OCI-LY3 (cell line): ENCODE measurements at regions not wholly inside any gene's neighbourhood (a gene's known extent, or its start where the extent isn't known, plus 50 kb on each side); places are given as distances from the start of the nearest gene placed in this dataset.

Experiments used
- H2AFZ ChIP-seq: fragments of 200-600, 300-600 bp; shearing (Covaris generic); 2 replicates; pipeline ENCODE4 v1.6.0; 2014; ENCODE audit warnings: antibody characterized with exemption, low read depth, low read length
- H3K27ac ChIP-seq: fragments of 200-600, 300-600 bp; sonication (generic); 2 replicates; pipeline ENCODE4 v1.5.1; 2014; ENCODE audit warnings: mild to moderate bottlenecking, low read length, moderate library complexity, mixed read lengths
- H3K27me3 ChIP-seq: fragments of 200-600, 300-600 bp; sonication (generic); 2 replicates; pipeline ENCODE4 v1.6.1; 2014; ENCODE audit warnings: low read depth, low read length, mixed read lengths
- H3K36me3 ChIP-seq: fragments of 200-600, 300-600 bp; sonication (generic); replicated peaks from 2 replicates; pipeline ENCODE3; 2014; ENCODE audit warnings: low read depth, low read length, mixed read lengths
- H3K4me1 ChIP-seq: fragments of 300-600, 200-600 bp; sonication (generic); 2 replicates; pipeline ENCODE4 v1.6.1; 2014; ENCODE audit warnings: low read length, mixed read lengths
- H3K4me2 ChIP-seq: fragments of 200-600, 300-600 bp; sonication (generic); 2 replicates; pipeline ENCODE4 v1.6.1; 2014; ENCODE audit warnings: low read length, mixed read lengths
- H3K4me3 ChIP-seq: fragments of 300-600, 200-600 bp; sonication (generic); 2 replicates; pipeline ENCODE4 v1.5.1; 2014; ENCODE audit warnings: antibody characterized with exemption, mild to moderate bottlenecking, low read length, moderate library complexity
- H3K79me2 ChIP-seq: fragments of 300-600, 200-600 bp; shearing (Covaris generic); 2 replicates; pipeline ENCODE4 v1.6.1; 2014; ENCODE audit warnings: mild to moderate bottlenecking, low read length, mixed read lengths
- H3K9ac ChIP-seq: fragments of 300-600, 200-600 bp; shearing (Covaris generic); 2 replicates; pipeline ENCODE4 v1.6.0; 2014; ENCODE audit warnings: mild to moderate bottlenecking, low read length, moderate library complexity
- H3K9me3 ChIP-seq: fragments of 200-600, 300-600 bp; shearing (Covaris generic); 2 replicates; pipeline ENCODE4 v1.6.1; 2014; ENCODE audit warnings: low read length, mixed read lengths; ENCODE audit not compliant: insufficient read depth
- H4K20me1 ChIP-seq: fragments of 200-600, 300-600 bp; sonication (generic); 2 replicates; pipeline ENCODE4 v1.6.1; 2016; ENCODE audit warnings: low read length, mixed read lengths; ENCODE audit not compliant: insufficient read depth
- EZH2phosphoT487 ChIP-seq: fragments of 200-600 bp; shearing (Covaris generic); IDR thresholded peaks from 2 replicates; pipeline ENCODE4 v1.6.1; 2018; ENCODE audit warnings: antibody characterized with exemption, mixed run types, low read depth
- TF ChIP-seq, protein P1 (sequence below): fragments of 200-600, 300-600 bp; sonication (generic); IDR thresholded peaks from 2 replicates; pipeline ENCODE4 v1.5.1; 2014; ENCODE audit warnings: antibody characterized with exemption, low read length, low read depth

DNA sequence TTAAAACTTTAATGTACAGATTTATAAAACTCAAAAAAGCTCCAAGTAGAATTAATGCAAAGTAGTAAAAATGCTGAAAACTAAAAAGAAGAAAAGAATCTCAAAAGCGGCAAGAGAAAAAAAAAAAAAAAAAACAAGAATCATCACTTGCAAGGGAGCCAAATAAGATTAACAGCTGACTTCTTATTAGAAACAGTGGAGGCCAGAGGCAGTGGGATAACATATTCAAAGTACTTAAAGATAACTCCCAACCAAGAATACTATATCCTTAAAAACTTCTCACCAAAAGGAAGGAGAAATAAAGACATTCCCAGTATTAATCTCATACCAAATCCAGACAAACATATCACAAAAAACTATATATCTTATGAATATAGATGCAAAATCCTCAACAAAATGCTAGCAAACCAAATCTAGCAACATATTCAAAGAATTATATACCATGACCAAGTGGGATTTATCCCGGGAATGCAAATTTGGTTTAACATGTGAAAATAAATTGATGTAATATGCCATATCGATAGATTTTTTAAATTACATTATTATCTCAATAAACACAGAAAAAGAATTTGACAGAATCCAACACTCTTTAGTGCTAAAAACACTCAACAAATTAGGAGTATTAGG, 62.7 kb downstream of the CAMK2N1 start:
- Histone ChIP-seq H3K27ac (no peak overlapping the region), H2AFZ (no peak overlapping the region), H4K20me1 (no peaks in the 10 kb centered on the region), H3K9ac (no peak overlapping the region), H3K9me3 (peaks cover 6% of the 10 kb centered on the region; the same call in 1 of the 2 replicates), H3K79me2 (no peaks in the 10 kb centered on the region), H3K27me3 (peaks cover 33% of the 10 kb centered on the region), H3K4me3 (no peak overlapping the region), H3K36me3 (no peaks in the 10 kb centered on the region), H3K4me1 (peaks cover 19% of the 10 kb centered on the region), H3K4me2 (no peak overlapping the region)
- TF ChIP-seq EZH2phosphoT487 = no peak
- TF ChIP-seq, protein P1, sequence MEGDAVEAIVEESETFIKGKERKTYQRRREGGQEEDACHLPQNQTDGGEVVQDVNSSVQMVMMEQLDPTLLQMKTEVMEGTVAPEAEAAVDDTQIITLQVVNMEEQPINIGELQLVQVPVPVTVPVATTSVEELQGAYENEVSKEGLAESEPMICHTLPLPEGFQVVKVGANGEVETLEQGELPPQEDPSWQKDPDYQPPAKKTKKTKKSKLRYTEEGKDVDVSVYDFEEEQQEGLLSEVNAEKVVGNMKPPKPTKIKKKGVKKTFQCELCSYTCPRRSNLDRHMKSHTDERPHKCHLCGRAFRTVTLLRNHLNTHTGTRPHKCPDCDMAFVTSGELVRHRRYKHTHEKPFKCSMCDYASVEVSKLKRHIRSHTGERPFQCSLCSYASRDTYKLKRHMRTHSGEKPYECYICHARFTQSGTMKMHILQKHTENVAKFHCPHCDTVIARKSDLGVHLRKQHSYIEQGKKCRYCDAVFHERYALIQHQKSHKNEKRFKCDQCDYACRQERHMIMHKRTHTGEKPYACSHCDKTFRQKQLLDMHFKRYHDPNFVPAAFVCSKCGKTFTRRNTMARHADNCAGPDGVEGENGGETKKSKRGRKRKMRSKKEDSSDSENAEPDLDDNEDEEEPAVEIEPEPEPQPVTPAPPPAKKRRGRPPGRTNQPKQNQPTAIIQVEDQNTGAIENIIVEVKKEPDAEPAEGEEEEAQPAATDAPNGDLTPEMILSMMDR = no peak

DNA sequence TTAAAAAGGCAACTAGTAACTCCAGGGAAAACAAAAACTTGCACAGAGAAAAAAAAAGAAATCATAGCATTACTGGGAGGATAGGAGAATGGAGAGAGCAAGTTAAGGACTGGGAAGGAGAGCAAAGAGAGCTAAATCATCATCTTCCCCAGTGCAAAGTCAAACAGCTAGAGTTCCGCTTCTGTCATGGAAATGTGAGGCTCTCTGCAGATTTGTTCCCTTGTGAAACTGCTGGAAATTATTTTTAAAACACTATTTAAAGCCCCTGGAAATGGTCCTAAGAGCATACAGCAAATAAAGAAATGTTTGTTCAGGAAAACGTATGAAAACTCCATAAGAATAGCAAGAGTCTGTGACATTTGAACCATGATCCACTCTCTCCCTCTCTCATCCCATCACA, 64.6 kb downstream of the CAMK2N1 start:
- no peaks in the 10 kb centered on the region for H3K79me2 ChIP-seq
- H3K9ac ChIP-seq = no peak overlapping the region
- no peak overlapping the region for H2AFZ ChIP-seq
- no peak overlapping the region for H3K27ac ChIP-seq
- no peak for TF ChIP-seq EZH2phosphoT487
- TF ChIP-seq, protein P1 = no peak
- H4K20me1 ChIP-seq = no peaks in the 10 kb centered on the region
- peaks cover 33% of the 10 kb centered on the region for H3K27me3 ChIP-seq
- H3K4me3 ChIP-seq = no peak overlapping the region
- H3K4me1 ChIP-seq = peaks cover 9% of the 10 kb centered on the region
- peaks cover 6% of the 10 kb centered on the region; the same call in 1 of the 2 replicates for H3K9me3 ChIP-seq
- H3K36me3 ChIP-seq = no peaks in the 10 kb centered on the region
- H3K4me2 ChIP-seq = no peak overlapping the region

DNA sequence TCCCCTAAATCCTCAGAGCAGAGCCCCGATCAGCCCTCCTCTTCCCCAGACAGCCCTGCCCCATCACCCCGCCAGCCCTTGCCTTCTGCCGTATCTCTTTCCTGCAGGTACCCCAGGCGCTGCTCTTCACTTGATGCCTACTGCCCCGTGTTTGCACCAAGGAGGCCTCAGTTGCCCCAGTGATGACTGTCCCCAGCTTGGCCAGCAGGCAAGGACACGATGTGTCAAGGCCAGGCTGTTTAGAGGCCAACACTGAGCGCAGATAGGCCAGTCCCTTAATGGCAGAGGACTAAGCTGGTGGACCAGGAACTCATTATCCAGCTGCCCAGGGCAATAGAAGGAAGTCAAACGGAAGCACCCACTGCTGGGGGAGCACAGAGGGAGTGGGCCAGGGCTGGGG, 68.4 kb downstream of the CAMK2N1 start:
- no peaks in the 10 kb centered on the region for H3K79me2 ChIP-seq
- H3K4me2 ChIP-seq = no peak overlapping the region
- no peaks in the 10 kb centered on the region for H3K36me3 ChIP-seq
- H3K27me3 ChIP-seq = peaks cover 28% of the 10 kb centered on the region
- H3K9me3 ChIP-seq = no peaks in the 10 kb centered on the region
- H3K4me1 ChIP-seq = peaks cover 5% of the 10 kb centered on the region; the same call in 1 of the 2 replicates
- no peaks in the 10 kb centered on the region for H4K20me1 ChIP-seq
- H3K4me3 ChIP-seq = no peak overlapping the region
- no peak overlapping the region for H3K27ac ChIP-seq
- no peak overlapping the region for H3K9ac ChIP-seq
- H2AFZ ChIP-seq = no peak overlapping the region
- TF ChIP-seq, protein P1 = no peak
- TF ChIP-seq EZH2phosphoT487 = no peak

DNA sequence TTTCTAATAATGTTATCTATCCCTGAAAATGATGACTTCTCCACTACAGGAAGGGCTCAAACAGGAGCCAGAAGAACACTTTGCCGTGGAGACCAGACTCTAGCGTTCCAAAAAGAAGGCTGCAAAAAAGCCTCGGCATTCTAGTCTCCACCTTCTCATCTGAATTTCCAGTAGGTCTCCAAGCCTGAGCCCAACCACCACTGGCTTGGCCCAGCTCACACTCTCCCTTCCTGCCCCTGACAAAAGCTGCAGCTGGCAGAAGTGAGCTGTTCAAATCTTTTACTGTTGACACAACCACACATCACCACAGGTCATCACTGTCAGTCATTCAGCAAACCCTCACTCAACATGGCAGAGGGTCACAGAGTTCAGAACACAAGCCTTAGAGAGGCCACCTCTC, 69.3 kb downstream of the CAMK2N1 start:
- Histone ChIP-seq H3K9me3 (no peaks in the 10 kb centered on the region), H3K27me3 (peaks cover 19% of the 10 kb centered on the region), H2AFZ (no peak overlapping the region), H4K20me1 (no peaks in the 10 kb centered on the region), H3K4me2 (no peak overlapping the region), H3K79me2 (no peaks in the 10 kb centered on the region), H3K4me1 (peaks cover 5% of the 10 kb centered on the region; the same call in 1 of the 2 replicates), H3K36me3 (no peaks in the 10 kb centered on the region), H3K4me3 (no peak overlapping the region), H3K27ac (no peak overlapping the region), H3K9ac (no peak overlapping the region)
- TF ChIP-seq EZH2phosphoT487 = no peak
- TF ChIP-seq, protein P1 = no peak
